ENCODE measurements at regions not wholly inside any gene's neighbourhood (a gene's known extent, or its start where the extent isn't known, plus 50 kb on each side); places are given as distances from the start of the nearest gene placed in this dataset.
"Not testable (repeated sequence)": the region's sequence is repeated elsewhere in the genome, so short reads cannot be mapped to it uniquely, and the experiment has no call there.

- no peak for DNase-seq (ENCODE audit: low read depth in 4 of 4, low spot score in 1 of 4)
Measured at GRCh38 chr5:128791312-128791711, 174.0 kb upstream of the SLC27A6 start.

GRCh38 chr5:128796506-128796905, 168.8 kb upstream of the SLC27A6 start:
- no peak for DNase-seq (ENCODE audit: low read depth in 4 of 4, low spot score in 1 of 4)

- DNase-seq (ENCODE audit: low read depth in 4 of 4, low spot score in 1 of 4) = no peak
Measured at GRCh38 chr5:128798871-128799270, 166.4 kb upstream of the SLC27A6 start.

- DNase-seq (ENCODE audit: low read depth in 4 of 4, low spot score in 1 of 4) = no peak
Measured at GRCh38 chr5:128799945-128800344, 165.3 kb upstream of the SLC27A6 start.

GRCh38 chr5:128800377-128800776, 164.9 kb upstream of the SLC27A6 start:
- no peak for DNase-seq (ENCODE audit: low read depth in 4 of 4, low spot score in 1 of 4)

- no peak for DNase-seq (ENCODE audit: low read depth in 4 of 4, low spot score in 1 of 4)
Measured at GRCh38 chr5:128813317-128814070, 151.8 kb upstream of the SLC27A6 start.

- no peak for DNase-seq (ENCODE audit: low read depth in 4 of 4, low spot score in 1 of 4)
Measured at GRCh38 chr5:128815201-128815600, 150.1 kb upstream of the SLC27A6 start.

- no peak for DNase-seq (ENCODE audit: low read depth in 4 of 4, low spot score in 1 of 4)
Measured at GRCh38 chr5:128825826-128826225, 139.5 kb upstream of the SLC27A6 start.

- DNase-seq (ENCODE audit: low read depth in 4 of 4, low spot score in 1 of 4) = no peak
Measured at GRCh38 chr5:128826275-128826674, 139.0 kb upstream of the SLC27A6 start.

- DNase-seq (ENCODE audit: low read depth in 4 of 4, low spot score in 1 of 4) = no peak
Measured at GRCh38 chr5:128836571-128836970, 128.7 kb upstream of the SLC27A6 start.

- no peak for DNase-seq (ENCODE audit: low read depth in 4 of 4, low spot score in 1 of 4)
Measured at GRCh38 chr5:128838623-128839022, 126.7 kb upstream of the SLC27A6 start.

- DNase-seq (ENCODE audit: low read depth in 4 of 4, low spot score in 1 of 4) = no peak
Measured at GRCh38 chr5:128842241-128842640, 123.0 kb upstream of the SLC27A6 start.

GRCh38 chr5:128844354-128844923, 120.8 kb upstream of the SLC27A6 start:
- no peak for DNase-seq (ENCODE audit: low read depth in 4 of 4, low spot score in 1 of 4)

- no peak for DNase-seq (ENCODE audit: low read depth in 4 of 4, low spot score in 1 of 4)
Measured at GRCh38 chr5:128850049-128850448, 115.2 kb upstream of the SLC27A6 start.

GRCh38 chr5:128854931-128855330, 110.4 kb upstream of the SLC27A6 start:
- DNase-seq (ENCODE audit: low read depth in 4 of 4, low spot score in 1 of 4) = no peak

- DNase-seq (ENCODE audit: low read depth in 4 of 4, low spot score in 1 of 4) = no peak
Measured at GRCh38 chr5:128857076-128857677, 108.1 kb upstream of the SLC27A6 start.

GRCh38 chr5:128858995-128859394, 106.3 kb upstream of the SLC27A6 start:
- no peak for DNase-seq (ENCODE audit: low read depth in 4 of 4, low spot score in 1 of 4)

GRCh38 chr5:128861155-128861554, 104.1 kb upstream of the SLC27A6 start:
- DNase-seq (ENCODE audit: low read depth in 4 of 4, low spot score in 1 of 4) = not testable (repeated sequence)

GRCh38 chr5:128869970-128870369, 95.3 kb upstream of the SLC27A6 start:
- no peak for DNase-seq (ENCODE audit: low read depth in 4 of 4, low spot score in 1 of 4)

- DNase-seq (ENCODE audit: low read depth in 4 of 4, low spot score in 1 of 4) = no peak
Measured at GRCh38 chr5:128870373-128870772, 94.9 kb upstream of the SLC27A6 start.

GRCh38 chr5:128870923-128871322, 94.4 kb upstream of the SLC27A6 start:
- no peak for DNase-seq (ENCODE audit: low read depth in 4 of 4, low spot score in 1 of 4)

- DNase-seq (ENCODE audit: low read depth in 4 of 4, low spot score in 1 of 4) = no peak
Measured at GRCh38 chr5:128876569-128877382, 88.5 kb upstream of the SLC27A6 start.
